HCT116 (cell line): ENCODE measurements at regions not wholly inside any gene's neighbourhood (a gene's known extent, or its start where the extent isn't known, plus 50 kb on each side); places are given as distances from the start of the nearest gene placed in this dataset.

Experiments
- ATAC-seq: fragments of 200-7000 bp; cut with Tn5 transposase; 2 replicates; pipeline ENCODE4 v1.9.1; 2020; ENCODE audit warnings: mild to moderate bottlenecking, moderate library complexity
- BruUV-seq: library from RNA; stranded (reverse); fragments of 400-500 nt; replicated peaks from 2 replicates; lab custom pipeline; 2021; lab: Mats Ljungman, UMichigan
- CTCF ChIA-PET: fragments of 300-600 bp; sonication (Branson Sonifier 250); formaldehyde crosslinking; loops from one replicate; lab custom pipeline; 2021; ENCODE audit warnings: antibody characterized with exemption; lab: Charles Lee
- POLR2A ChIA-PET: fragments of 300-600, 350-600 bp; sonication (Branson Sonifier 250); formaldehyde crosslinking; loops from one replicate; lab custom pipeline; 2021; ENCODE audit warnings: antibody characterized with exemption; lab: Charles Lee
- RAD21 ChIA-PET, 2 experiments: fragments of 300-600 bp; sonication (Branson Sonifier 250); formaldehyde crosslinking; loops; one replicate each; lab custom pipeline; 2023; ENCODE audit warnings: low total read pairs in 2 of 2; ENCODE audit not compliant: uncharacterized antibody in 2 of 2, unreplicated experiment in 2 of 2, low non-redundant PET in 1 of 2; lab: Charles Lee
- DNase-seq: peaks from one replicate; pipeline ENCODE4 v3.0.0-alpha.2; 2010; ENCODE audit warnings: low read depth, low spot score
- H2AFZ ChIP-seq: fragments of 200-600 bp; shearing (Covaris generic), sonication (generic); 2 replicates; pipeline ENCODE4 v1.6.1; 2017; ENCODE audit warnings: low read depth, mixed run types, mixed read lengths, antibody characterized with exemption, low read length; ENCODE audit not compliant: poor library complexity, severe bottlenecking
- H3K27ac ChIP-seq: 2 replicates; pipeline ENCODE4 v1.5.1; 2012; ENCODE audit warnings: low read depth, low read length
- H3K27me3 ChIP-seq: fragments of 200-600 bp; sonication (generic); 2 replicates; pipeline ENCODE4 v1.6.1; 2016; ENCODE audit warnings: mixed run types, low read length, mixed read lengths; ENCODE audit not compliant: insufficient read depth
- H3K36me3 ChIP-seq, 2 experiments: fragments of 200-500 bp in 1 of 2; fragments of 200-600 bp in 1 of 2; sonication (Bioruptor generic) in 1 of 2; sonication (generic) in 1 of 2; 2 replicates each; pipeline versions ENCODE4 v1.5.1 to v1.6.1; 2014 to 2016; ENCODE audit warnings: low read length in 2 of 2, inconsistent platforms in 1 of 2, mixed read lengths in 1 of 2, mixed run types in 1 of 2; ENCODE audit not compliant: insufficient read depth in 2 of 2, control insufficient read depth in 1 of 2
- H3K4me1 ChIP-seq, 2 experiments: fragments of 200-600 bp in 1 of 2; sonication (generic) in 1 of 2; 2 replicates each; pipeline versions ENCODE4 v1.5.1 to v1.6.1; 2012 to 2017; ENCODE audit warnings: low read length in 2 of 2, inconsistent platforms in 1 of 2, mild to moderate bottlenecking in 1 of 2, mixed read lengths in 1 of 2, mixed run types in 1 of 2, moderate library complexity in 1 of 2; ENCODE audit not compliant: insufficient read depth in 2 of 2, control insufficient read depth in 1 of 2
- H3K4me2 ChIP-seq: fragments of 200-600 bp; sonication (generic); 2 replicates; pipeline ENCODE4 v1.6.1; 2017; ENCODE audit warnings: mixed run types, low read length, mixed read lengths
- H3K4me3 ChIP-seq, 2 experiments: fragments of 200-600 bp in 1 of 2; sonication (generic) in 1 of 2; replicated peaks in 1 of 2; 2 replicates each; pipeline ENCODE4 v1.5.1; 2011 to 2016; ENCODE audit warnings: low read length in 2 of 2, control low read depth in 1 of 2, low read depth in 1 of 2, mild to moderate bottlenecking in 1 of 2, mixed read lengths in 1 of 2, mixed run types in 1 of 2
- H3K79me2 ChIP-seq: fragments of 200-600 bp; sonication (generic); 2 replicates; pipeline ENCODE4 v1.6.1; 2017; ENCODE audit warnings: mild to moderate bottlenecking, mixed run types, low read length, moderate library complexity, mixed read lengths; ENCODE audit not compliant: insufficient read depth
- H3K9ac ChIP-seq: fragments of 200-600 bp; sonication (generic); 2 replicates; pipeline ENCODE4 v1.6.1; 2016; ENCODE audit warnings: low read length, mixed read lengths
- H3K9me2 ChIP-seq: fragments of 200-600 bp; sonication (generic), shearing (Covaris generic); 2 replicates; pipeline ENCODE4 v1.6.1; 2017; ENCODE audit warnings: mixed run types, mild to moderate bottlenecking, moderate library complexity; ENCODE audit not compliant: insufficient read depth
- H3K9me3 ChIP-seq, 2 experiments: fragments of 200-500 bp in 1 of 2; fragments of 200-600 bp in 1 of 2; sonication (Bioruptor generic) in 1 of 2; sonication (generic) in 1 of 2; 2 replicates each; pipeline ENCODE4 v1.6.1; 2014 to 2017; ENCODE audit warnings: low read length in 2 of 2, mixed read lengths in 2 of 2, inconsistent platforms in 1 of 2, low read depth in 1 of 2, mild to moderate bottlenecking in 1 of 2, mixed run types in 1 of 2, moderate library complexity in 1 of 2; ENCODE audit not compliant: control insufficient read depth in 1 of 2, insufficient read depth in 1 of 2
- H4K20me1 ChIP-seq: fragments of 200-600 bp; sonication (generic), shearing (Covaris generic); 2 replicates; pipeline ENCODE4 v1.6.1; 2017; ENCODE audit warnings: mixed run types, mild to moderate bottlenecking, moderate library complexity; ENCODE audit not compliant: insufficient read depth
- ATF3 ChIP-seq: IDR thresholded peaks from 2 replicates; pipeline ENCODE4 v1.6.1; 2012
- CEBPB ChIP-seq: IDR thresholded peaks from 2 replicates; pipeline ENCODE4 v1.6.1; 2012; ENCODE audit warnings: low read depth
- ELF1 ChIP-seq: IDR thresholded peaks from 2 replicates; pipeline ENCODE4 v1.6.1; 2012; ENCODE audit warnings: low read depth, borderline replicate concordance
- EZH2 ChIP-seq: fragments of 200-600 bp; sonication (generic); IDR thresholded peaks from 2 replicates; pipeline ENCODE4 v1.6.1; 2017; ENCODE audit warnings: antibody characterized with exemption, mixed run types
- FOSL1 ChIP-seq: IDR thresholded peaks from 2 replicates; pipeline ENCODE4 v1.6.1; 2012; ENCODE audit warnings: low read depth
- JUND ChIP-seq: IDR thresholded peaks from 2 replicates; pipeline ENCODE4 v1.6.1; 2012
- POLR2A ChIP-seq: IDR thresholded peaks from 2 replicates; pipeline ENCODE4 v1.7.0; 2011; ENCODE audit warnings: borderline replicate concordance; ENCODE audit not compliant: insufficient read depth, insufficient read length; ENCODE audit errors: extremely low read depth
- POLR2AphosphoS5 ChIP-seq: IDR thresholded peaks from 2 replicates; pipeline ENCODE4 v1.6.1; 2011; ENCODE audit warnings: mild to moderate bottlenecking, low read depth, low read length, moderate library complexity
- RAD21 ChIP-seq: IDR thresholded peaks from 2 replicates; pipeline ENCODE4 v1.6.1; 2012; ENCODE audit warnings: low read depth, mild to moderate bottlenecking
- SP1 ChIP-seq: IDR thresholded peaks from 2 replicates; pipeline ENCODE4 v1.6.1; 2012; ENCODE audit warnings: low read depth
- SRF ChIP-seq: IDR thresholded peaks from 2 replicates; pipeline ENCODE4 v1.6.1; 2012; ENCODE audit warnings: low read depth
- TCF7L2 ChIP-seq: IDR thresholded peaks from 2 replicates; pipeline ENCODE4 v1.7.0; 2011; ENCODE audit warnings: borderline replicate concordance, inconsistent platforms; ENCODE audit not compliant: insufficient read depth, insufficient read length; ENCODE audit errors: extremely low read depth
- YY1 ChIP-seq: IDR thresholded peaks from 2 replicates; pipeline ENCODE4 v1.6.1; 2011; ENCODE audit warnings: low read length, low read depth, moderate library complexity, mild to moderate bottlenecking; ENCODE audit not compliant: insufficient replicate concordance; ENCODE audit errors: extremely low read depth
- ZFX ChIP-seq: fragments of 450-650 bp; IDR thresholded peaks from 2 replicates; pipeline ENCODE4 v1.6.1; 2017
- ZNF274 ChIP-seq: fragments of 200-500 bp; sonication (Bioruptor generic); IDR thresholded peaks from 2 replicates; pipeline ENCODE4 v1.6.1; 2014; ENCODE audit warnings: mild to moderate bottlenecking, low read depth, low read length, inconsistent platforms
- intact Hi-C: fragments of 100-400 bp; cut with micrococcal nuclease; formaldehyde crosslinking; loops from 2 replicates; pipeline ENCODE4 v1.10.0; 2022
- TF ChIP-seq, protein P1 (sequence below): IDR thresholded peaks from 2 replicates; pipeline ENCODE4 v1.6.1; 2012
- TF ChIP-seq, protein P2 (sequence below), 3 experiments: fragments of 200-600 bp in 1 of 3; sonication (generic) in 1 of 3; IDR thresholded peaks in 2 of 3; conservative IDR thresholded peaks in 1 of 3; 2 replicates each; pipeline ENCODE4 v1.5.1; 2012 to 2017; ENCODE audit warnings: low read depth in 2 of 3, low read length in 2 of 3, antibody characterized with exemption in 1 of 3, borderline replicate concordance in 1 of 3, control low read depth in 1 of 3, mild to moderate bottlenecking in 1 of 3, mixed read lengths in 1 of 3, mixed run types in 1 of 3, moderate library complexity in 1 of 3; ENCODE audit not compliant: insufficient read depth in 1 of 3

DNA sequence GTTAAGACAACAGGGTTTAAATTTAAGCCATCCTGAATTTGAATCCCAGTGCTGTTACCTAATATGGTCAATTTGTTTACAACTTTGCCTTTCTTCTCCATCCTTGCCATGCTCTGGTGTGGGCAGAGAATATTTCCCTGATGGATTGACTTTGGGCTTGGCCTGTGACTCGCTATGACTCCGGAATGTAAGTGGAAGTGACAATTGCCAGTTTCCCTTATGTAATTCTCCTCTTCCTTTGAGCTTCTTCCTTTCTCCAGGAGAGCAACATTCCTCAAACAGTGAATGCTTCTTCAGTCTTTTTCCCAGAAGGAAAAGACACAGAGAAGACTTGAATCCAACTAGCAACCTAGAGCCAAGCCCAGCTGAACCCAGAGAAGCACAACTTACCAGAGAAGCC is 159.1 kb downstream of the LURAP1L start:
- no peaks in the 10 kb centered on the region for H3K9me3 ChIP-seq
- ChIA-PET POLR2A (no interaction called here), CTCF (interaction anchor here (1.4 kb wide), 1 partner anchor 211 kb away, joined by 3 read pairs; no protein-coding TSS in a partner anchor), RAD21 (no interaction called here)
- H3K4me1 ChIP-seq = peaks cover 0 to 16% of the 10 kb centered on the region in 2 experiments; a peak in 2 of 4 replicates
- intact Hi-C loops = no loop called here
- peak overlapping the region; percentile 27 for H3K4me2 ChIP-seq
- no peak overlapping the region for H3K9ac ChIP-seq
- H3K27ac ChIP-seq = no peak overlapping the region
- peak; percentile 56 for DNase-seq
- H2AFZ ChIP-seq = no peak overlapping the region
- no peaks in the 10 kb centered on the region for H3K79me2 ChIP-seq
- H3K27me3 ChIP-seq = no peaks in the 10 kb centered on the region
- no peak overlapping the region for H3K4me3 ChIP-seq
- BruUV-seq = no TSS peak
- TF ChIP-seq SRF (peak; percentile 83), ZNF274 (no peak), RAD21 (no peak), JUND (peak; percentile 32; the same call in 1 of the 2 replicates), CEBPB (peak; percentile 57; the same call in 1 of the 2 replicates), POLR2A (no peak), FOSL1 (peak; percentile 69), SP1 (peak; percentile 69), POLR2AphosphoS5 (no peak)
- TF ChIP-seq, protein P1, sequence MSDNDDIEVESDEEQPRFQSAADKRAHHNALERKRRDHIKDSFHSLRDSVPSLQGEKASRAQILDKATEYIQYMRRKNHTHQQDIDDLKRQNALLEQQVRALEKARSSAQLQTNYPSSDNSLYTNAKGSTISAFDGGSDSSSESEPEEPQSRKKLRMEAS = peak; percentile 31; the same call in 1 of the 2 replicates
- H3K36me3 ChIP-seq = no peaks in the 10 kb centered on the region
- peak; percentile 76 for ATAC-seq
- no peaks in the 10 kb centered on the region for H4K20me1 ChIP-seq
- no peaks in the 10 kb centered on the region for H3K9me2 ChIP-seq

DNA sequence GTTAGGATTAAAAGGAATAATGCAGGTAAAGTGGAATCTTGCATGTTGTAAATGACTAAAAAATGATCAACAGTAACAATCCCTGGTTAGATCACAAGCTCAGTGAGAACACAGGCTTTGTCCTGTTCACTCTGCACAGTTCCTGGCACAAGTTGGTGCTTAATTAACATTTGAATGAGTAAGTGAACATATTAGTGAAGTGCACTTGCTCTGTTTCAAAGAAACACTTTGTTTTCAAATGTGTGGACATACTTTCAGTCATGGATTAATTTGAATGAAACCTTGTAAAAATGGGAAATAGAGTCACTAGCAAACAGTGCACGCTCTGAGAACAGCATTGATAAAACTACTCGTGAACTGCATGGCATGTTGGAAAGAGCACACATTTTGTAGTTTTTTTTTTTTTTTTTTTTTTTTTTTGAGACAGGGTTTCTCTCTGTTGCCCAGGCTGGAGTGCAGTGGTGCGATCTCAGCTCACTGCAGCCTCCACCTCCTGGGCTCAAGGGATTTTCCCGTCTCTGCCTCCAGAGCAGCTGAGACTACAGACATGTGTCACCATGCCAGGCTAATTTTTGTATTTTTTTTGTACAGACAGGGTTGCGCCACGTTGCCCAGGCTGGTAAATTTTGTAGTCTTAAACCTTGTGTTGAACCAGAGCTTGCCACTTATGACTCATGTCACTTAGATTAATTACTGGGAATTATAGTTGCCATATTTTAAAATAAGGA is 159.9 kb downstream of the LURAP1L start:
- no peak overlapping the region for H2AFZ ChIP-seq
- no peak overlapping the region for H3K9ac ChIP-seq
- intact Hi-C loops = no loop called here
- ChIA-PET POLR2A (interaction anchor here (0.7 to 1.4 kb wide), 2 partner anchors 10 to 207 kb away, joined by 4 to 7 read pairs; no protein-coding TSS in a partner anchor), CTCF (interaction anchor here (1.4 kb wide), 1 partner anchor 212 kb away, joined by 3 read pairs; no protein-coding TSS in a partner anchor), RAD21 (interaction anchor here in 1 of 2 experiments (0.6 kb wide), 1 partner anchor 45 kb away, joined by 5 read pairs; no protein-coding TSS in a partner anchor)
- no peaks in the 10 kb centered on the region for H3K9me3 ChIP-seq
- no peak overlapping the region for H3K27ac ChIP-seq
- H3K9me2 ChIP-seq = no peaks in the 10 kb centered on the region
- H4K20me1 ChIP-seq = no peaks in the 10 kb centered on the region
- no TSS peak for BruUV-seq
- peaks cover 0 to 16% of the 10 kb centered on the region in 2 experiments; a peak in 2 of 4 replicates for H3K4me1 ChIP-seq
- no peaks in the 10 kb centered on the region for H3K27me3 ChIP-seq
- peak overlapping the region; percentile 27; the same call in 1 of the 2 replicates for H3K4me2 ChIP-seq
- H3K36me3 ChIP-seq = no peaks in the 10 kb centered on the region
- H3K79me2 ChIP-seq = no peaks in the 10 kb centered on the region
- no peak overlapping the region for H3K4me3 ChIP-seq
- ATAC-seq (no peak), DNase-seq (no peak)
- no peak for TF ChIP-seq YY1
- TF ChIP-seq, protein P2, sequence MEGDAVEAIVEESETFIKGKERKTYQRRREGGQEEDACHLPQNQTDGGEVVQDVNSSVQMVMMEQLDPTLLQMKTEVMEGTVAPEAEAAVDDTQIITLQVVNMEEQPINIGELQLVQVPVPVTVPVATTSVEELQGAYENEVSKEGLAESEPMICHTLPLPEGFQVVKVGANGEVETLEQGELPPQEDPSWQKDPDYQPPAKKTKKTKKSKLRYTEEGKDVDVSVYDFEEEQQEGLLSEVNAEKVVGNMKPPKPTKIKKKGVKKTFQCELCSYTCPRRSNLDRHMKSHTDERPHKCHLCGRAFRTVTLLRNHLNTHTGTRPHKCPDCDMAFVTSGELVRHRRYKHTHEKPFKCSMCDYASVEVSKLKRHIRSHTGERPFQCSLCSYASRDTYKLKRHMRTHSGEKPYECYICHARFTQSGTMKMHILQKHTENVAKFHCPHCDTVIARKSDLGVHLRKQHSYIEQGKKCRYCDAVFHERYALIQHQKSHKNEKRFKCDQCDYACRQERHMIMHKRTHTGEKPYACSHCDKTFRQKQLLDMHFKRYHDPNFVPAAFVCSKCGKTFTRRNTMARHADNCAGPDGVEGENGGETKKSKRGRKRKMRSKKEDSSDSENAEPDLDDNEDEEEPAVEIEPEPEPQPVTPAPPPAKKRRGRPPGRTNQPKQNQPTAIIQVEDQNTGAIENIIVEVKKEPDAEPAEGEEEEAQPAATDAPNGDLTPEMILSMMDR (IDR thresholded peaks at IDR 0.05 in 2 of 3, conservative IDR thresholded peaks at IDR 0.05 in 1 of 3; ENCODE audit: borderline replicate concordance in 1 of 3, insufficient read depth in 1 of 3, low read depth in 2 of 3, low read length in 2 of 3) = no peak
- no peak for TF ChIP-seq POLR2A
- no peak for TF ChIP-seq FOSL1
- TF ChIP-seq, protein P1 = no peak
- no peak for TF ChIP-seq TCF7L2
- no peak for TF ChIP-seq ELF1
- no peak for TF ChIP-seq POLR2AphosphoS5
- no peak for TF ChIP-seq SP1
- TF ChIP-seq CEBPB = no peak
- TF ChIP-seq ATF3 = no peak
- no peak for TF ChIP-seq ZFX
- TF ChIP-seq ZNF274 = no peak
- no peak for TF ChIP-seq EZH2
